ENCODE measurements at regions not wholly inside any gene's neighbourhood (a gene's known extent, or its start where the extent isn't known, plus 50 kb on each side); places are given as distances from the start of the nearest gene placed in this dataset.

GRCh38 chr2:153055182-153055581 lies 336.8 kb downstream of the ARL6IP6 start:
- no peak overlapping the region for H3K9ac ChIP-seq (ENCODE audit: low read length)
- no peak for TF ChIP-seq EZH2phosphoT487 (IDR thresholded peaks at IDR 0.05; ENCODE audit: low read depth)
- no peaks in the 10 kb centered on the region for H3K36me3 ChIP-seq (replicated peaks; ENCODE audit: low read depth, low read length)

GRCh38 chr2:153052807-153053559 lies 334.6 kb downstream of the ARL6IP6 start:
- no peaks in the 10 kb centered on the region for H3K9me3 ChIP-seq (ENCODE audit: insufficient read depth, low read length)
- H3K4me3 ChIP-seq (ENCODE audit: low read length) = no peak overlapping the region
- no peak overlapping the region for H3K9ac ChIP-seq (ENCODE audit: low read length)
- H3K4me2 ChIP-seq (ENCODE audit: low read length) = no peak overlapping the region
- H2AFZ ChIP-seq (ENCODE audit: low read depth, low read length) = no peak overlapping the region
- TF ChIP-seq EZH2phosphoT487 (IDR thresholded peaks at IDR 0.05; ENCODE audit: low read depth) = no peak
- TF ChIP-seq CTCF (IDR thresholded peaks at IDR 0.05; ENCODE audit: low read depth, low read length) = no peak
- H3K4me1 ChIP-seq (ENCODE audit: low read length) = peaks cover 18% of the 10 kb centered on the region
- H3K27ac ChIP-seq (ENCODE audit: low read length) = no peak overlapping the region
- H3K36me3 ChIP-seq (replicated peaks; ENCODE audit: low read depth, low read length) = no peaks in the 10 kb centered on the region
- no peaks in the 10 kb centered on the region for H3K27me3 ChIP-seq (ENCODE audit: low read depth, low read length)
- H4K20me1 ChIP-seq (ENCODE audit: insufficient read depth, low read length) = no peaks in the 10 kb centered on the region
- no peaks in the 10 kb centered on the region for H3K79me2 ChIP-seq (ENCODE audit: low read length)

More at GRCh38 chr2:153055182-153055581, 336.8 kb downstream of the ARL6IP6 start:
- no peaks in the 10 kb centered on the region for H4K20me1 ChIP-seq (ENCODE audit: insufficient read depth, low read length)
- no peak overlapping the region for H3K27ac ChIP-seq (ENCODE audit: low read length)
- H3K79me2 ChIP-seq (ENCODE audit: low read length) = no peaks in the 10 kb centered on the region
- no peak overlapping the region for H3K4me3 ChIP-seq (ENCODE audit: low read length)
- no peak overlapping the region for H3K4me2 ChIP-seq (ENCODE audit: low read length)
- H3K4me1 ChIP-seq (ENCODE audit: low read length) = peaks cover 24% of the 10 kb centered on the region
- no peaks in the 10 kb centered on the region for H3K9me3 ChIP-seq (ENCODE audit: insufficient read depth, low read length)
- H3K27me3 ChIP-seq (ENCODE audit: low read depth, low read length) = no peaks in the 10 kb centered on the region
- no peak overlapping the region for H2AFZ ChIP-seq (ENCODE audit: low read depth, low read length)

GRCh38 chr2:153047220-153047619 lies 328.8 kb downstream of the ARL6IP6 start:
- Histone ChIP-seq H3K9me3 (ENCODE audit: insufficient read depth, low read length) (no peaks in the 10 kb centered on the region), H3K4me1 (ENCODE audit: low read length) (peaks cover 11% of the 10 kb centered on the region), H3K79me2 (ENCODE audit: low read length) (no peaks in the 10 kb centered on the region), H3K27ac (ENCODE audit: low read length) (no peak overlapping the region), H3K36me3 (replicated peaks; ENCODE audit: low read depth, low read length) (no peaks in the 10 kb centered on the region), H3K27me3 (ENCODE audit: low read depth, low read length) (no peaks in the 10 kb centered on the region), H2AFZ (ENCODE audit: low read depth, low read length) (no peak overlapping the region; the same call in 1 of the 2 replicates), H4K20me1 (ENCODE audit: insufficient read depth, low read length) (no peaks in the 10 kb centered on the region), H3K9ac (ENCODE audit: low read length) (no peak overlapping the region), H3K4me2 (ENCODE audit: low read length) (no peak overlapping the region), H3K4me3 (ENCODE audit: low read length) (no peak overlapping the region)
- TF ChIP-seq EZH2phosphoT487 (IDR thresholded peaks at IDR 0.05; ENCODE audit: low read depth) (no peak), CTCF (IDR thresholded peaks at IDR 0.05; ENCODE audit: low read depth, low read length) (no peak)

- H3K79me2 ChIP-seq (ENCODE audit: low read length) = no peaks in the 10 kb centered on the region
- H3K4me2 ChIP-seq (ENCODE audit: low read length) = no peak overlapping the region
- no peak overlapping the region for H3K27ac ChIP-seq (ENCODE audit: low read length)
- no peaks in the 10 kb centered on the region for H4K20me1 ChIP-seq (ENCODE audit: insufficient read depth, low read length)
- H3K9me3 ChIP-seq (ENCODE audit: insufficient read depth, low read length) = no peaks in the 10 kb centered on the region
- H2AFZ ChIP-seq (ENCODE audit: low read depth, low read length) = no peak overlapping the region
- H3K27me3 ChIP-seq (ENCODE audit: low read depth, low read length) = no peaks in the 10 kb centered on the region
- H3K9ac ChIP-seq (ENCODE audit: low read length) = no peak overlapping the region
- no peak for TF ChIP-seq EZH2phosphoT487 (IDR thresholded peaks at IDR 0.05; ENCODE audit: low read depth)
- H3K4me3 ChIP-seq (ENCODE audit: low read length) = no peak overlapping the region
- H3K4me1 ChIP-seq (ENCODE audit: low read length) = no peaks in the 10 kb centered on the region
- no peaks in the 10 kb centered on the region for H3K36me3 ChIP-seq (replicated peaks; ENCODE audit: low read depth, low read length)
Measured at GRCh38 chr2:153043385-153043784, 325.0 kb downstream of the ARL6IP6 start.

GRCh38 chr2:153028626-153029025 lies 310.2 kb downstream of the ARL6IP6 start:
- Histone ChIP-seq H3K4me3 (ENCODE audit: low read length) (no peak overlapping the region), H3K27me3 (ENCODE audit: low read depth, low read length) (no peaks in the 10 kb centered on the region), H3K4me1 (ENCODE audit: low read length) (no peaks in the 10 kb centered on the region), H3K4me2 (ENCODE audit: low read length) (no peak overlapping the region), H3K9me3 (ENCODE audit: insufficient read depth, low read length) (no peaks in the 10 kb centered on the region), H4K20me1 (ENCODE audit: insufficient read depth, low read length) (no peaks in the 10 kb centered on the region), H3K9ac (ENCODE audit: low read length) (no peak overlapping the region), H3K27ac (ENCODE audit: low read length) (no peak overlapping the region), H3K36me3 (replicated peaks; ENCODE audit: low read depth, low read length) (no peaks in the 10 kb centered on the region), H2AFZ (ENCODE audit: low read depth, low read length) (no peak overlapping the region), H3K79me2 (ENCODE audit: low read length) (no peaks in the 10 kb centered on the region)
- TF ChIP-seq CTCF (IDR thresholded peaks at IDR 0.05; ENCODE audit: low read depth, low read length) (no peak), EZH2phosphoT487 (IDR thresholded peaks at IDR 0.05; ENCODE audit: low read depth) (no peak)
